Aorta (tissue), 5 donors: ENCODE measurements at regions not wholly inside any gene's neighbourhood (a gene's known extent, or its start where the extent isn't known, plus 50 kb on each side); places are given as distances from the start of the nearest gene placed in this dataset.

Source experiments
- ATAC-seq: fragments of 200-7000 bp; cut with Tn5 transposase; one replicate; pipeline ENCODE4 v1.9.1; 2022; ENCODE audit warnings: moderate library complexity; ENCODE audit not compliant: low FRiP score
- DNase-seq, 2 donors: peaks; one replicate each; pipeline ENCODE4 v3.0.0-alpha.2; 2020
- H3K27ac ChIP-seq, 2 donors: one replicate each; pipeline ENCODE4 v1.5.1; 2013; ENCODE audit warnings: low read length in 2 of 2, mild to moderate bottlenecking in 2 of 2, moderate library complexity in 2 of 2, control low read depth in 1 of 2, inconsistent platforms in 1 of 2, low read depth in 1 of 2
- H3K27me3 ChIP-seq, 2 donors: one replicate each; pipeline ENCODE4 v1.6.1; 2013; ENCODE audit warnings: control low read depth in 1 of 2, low read length in 1 of 2, mild to moderate bottlenecking in 1 of 2, moderate library complexity in 1 of 2; ENCODE audit not compliant: insufficient read depth in 2 of 2, control insufficient read depth in 1 of 2
- H3K36me3 ChIP-seq, 2 donors: one replicate each; pipeline ENCODE4 v1.6.1; 2013; ENCODE audit warnings: control low read depth in 1 of 2, low read length in 1 of 2, mild to moderate bottlenecking in 1 of 2; ENCODE audit not compliant: insufficient read depth in 2 of 2, control insufficient read depth in 1 of 2
- H3K4me1 ChIP-seq, 2 donors: one replicate each; pipeline ENCODE4 v1.6.1; 2013; ENCODE audit warnings: low read length in 2 of 2, control low read depth in 1 of 2, mild to moderate bottlenecking in 1 of 2, moderate library complexity in 1 of 2; ENCODE audit not compliant: insufficient read depth in 2 of 2, control insufficient read depth in 1 of 2
- H3K4me3 ChIP-seq, 2 donors: one replicate each; pipeline ENCODE4 v1.5.1; 2013; ENCODE audit warnings: low read length in 2 of 2, control low read depth in 1 of 2, mild to moderate bottlenecking in 1 of 2
- H3K9me3 ChIP-seq: one replicate; pipeline ENCODE4 v1.6.1; 2013; ENCODE audit warnings: mild to moderate bottlenecking, low read length; ENCODE audit not compliant: control insufficient read depth
- WGBS, 2 donors: extraction: QIAGEN DNeasy Blood & Tissue Kit; methylation state at CpG; one replicate each; pipeline ENCODE4 v1.1.7; 2013; 5-methylcytosine and 5-hydroxymethylcytosine counted together
- intact Hi-C, 2 donors: fragments of 100-400 bp; cut with DNase I; formaldehyde crosslinking; loops; one replicate each; pipeline versions ENCODE4 v1.14.2 to v1.15.0; 2022
- donor health status: healthy with polysubstance abuse.
- donor health status: Bipolar disorder and iron deficiency.
- donor health status: DM: no; HTN: no; CAD: no.
- donor health status: DM: no; HTN: no; CAD: no.
- donor health status: DM: yes; HTN: yes; CAD: no.

DNA sequence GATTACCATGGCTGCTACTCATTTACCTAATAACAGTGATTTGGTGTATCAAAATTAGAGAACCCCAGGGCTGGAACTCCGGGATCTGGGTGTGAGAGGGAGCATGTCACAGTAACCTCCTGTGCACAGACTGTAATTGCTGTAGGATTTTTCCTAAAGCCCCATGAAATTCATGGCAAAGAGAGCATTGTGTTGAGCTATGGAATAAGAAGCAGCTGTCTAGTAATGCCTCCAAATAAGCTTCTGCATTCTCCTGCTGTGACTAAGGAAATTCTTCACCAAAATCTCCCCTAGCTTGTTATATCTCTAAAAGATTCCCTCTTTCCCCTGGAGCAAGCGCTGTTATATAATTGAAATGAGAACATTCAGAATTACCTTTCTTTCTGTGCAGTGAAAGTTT lies 158.1 kb upstream of the SPATS2L start:
- no peak for DNase-seq
- H3K4me3 ChIP-seq = no peak overlapping the region
- no peaks in the 10 kb centered on the region for H3K4me1 ChIP-seq
- no peaks in the 10 kb centered on the region for H3K27me3 ChIP-seq
- H3K27ac ChIP-seq = no peak overlapping the region
- H3K9me3 ChIP-seq = peaks cover 5% of the 10 kb centered on the region
- H3K36me3 ChIP-seq = no peaks in the 10 kb centered on the region
- intact Hi-C loops = no loop called here
- no peak for ATAC-seq
- 95 to 96% methylated on average over 2 of the region's 2 CpGs for WGBS, 2 donors

DNA sequence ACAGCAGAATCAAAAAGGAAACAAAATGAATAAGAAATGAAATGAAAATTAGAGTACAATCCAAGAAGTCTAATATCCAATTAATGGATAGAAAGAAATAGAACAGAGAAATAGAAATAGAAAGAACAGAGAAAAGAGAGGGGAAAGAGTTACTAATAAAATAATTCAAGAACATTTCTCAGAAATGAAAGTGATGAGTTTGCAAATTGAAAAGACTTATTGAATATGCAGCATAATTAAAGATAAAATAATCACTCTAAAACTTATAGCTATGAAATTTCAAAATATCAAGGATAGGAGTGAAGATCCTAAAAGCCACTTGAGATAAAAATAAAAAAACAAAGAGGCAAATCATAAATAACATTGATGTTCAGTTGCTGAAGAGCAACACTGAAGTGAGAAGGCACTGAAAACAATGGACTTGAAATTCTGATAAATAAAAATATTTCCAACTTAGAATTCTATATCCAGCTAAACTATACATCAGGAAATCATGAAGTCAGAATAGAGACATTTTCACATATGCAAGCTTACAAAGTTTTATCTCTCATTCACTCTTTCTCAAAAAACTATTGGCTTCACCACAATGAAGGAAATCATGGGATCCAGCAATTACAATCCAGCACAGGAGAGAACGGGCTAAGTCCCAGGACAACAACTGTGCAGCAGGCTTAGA lies 155.9 kb upstream of the SPATS2L start:
- H3K4me1 ChIP-seq = no peaks in the 10 kb centered on the region
- H3K9me3 ChIP-seq = peaks cover 5% of the 10 kb centered on the region
- intact Hi-C loops = no loop called here
- ATAC-seq (no peak), DNase-seq (no peak)
- H3K27me3 ChIP-seq = no peaks in the 10 kb centered on the region
- no peaks in the 10 kb centered on the region for H3K36me3 ChIP-seq
- WGBS, 2 donors = 85 to 94% methylated on average over 1 of the region's 1 CpG
- no peak overlapping the region for H3K27ac ChIP-seq
- H3K4me3 ChIP-seq = no peak overlapping the region

DNA sequence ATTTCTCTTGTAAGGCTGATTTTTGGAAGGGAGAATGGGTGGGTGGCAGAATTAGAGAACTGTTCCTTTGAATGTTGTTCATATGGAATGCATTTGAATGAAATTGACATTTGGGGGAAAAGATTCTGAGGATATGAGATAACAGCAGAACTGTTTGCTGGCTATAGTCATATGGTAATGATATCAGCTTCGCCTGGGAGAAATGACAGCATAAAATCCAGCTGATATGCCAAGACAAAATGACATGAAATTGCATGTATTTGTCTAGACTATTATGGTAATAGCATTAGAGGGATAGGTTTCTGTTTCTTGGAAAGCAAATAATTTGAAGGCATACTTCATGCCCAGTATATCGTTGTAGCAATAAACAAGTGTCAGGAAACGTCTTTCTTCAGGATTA lies 150.8 kb upstream of the SPATS2L start:
- no peaks in the 10 kb centered on the region for H3K27me3 ChIP-seq
- H3K4me1 ChIP-seq = no peaks in the 10 kb centered on the region
- H3K27ac ChIP-seq = no peak overlapping the region
- ATAC-seq (no peak), DNase-seq (no peak)
- H3K9me3 ChIP-seq = peaks cover 4% of the 10 kb centered on the region
- intact Hi-C loops = no loop called here
- WGBS, 2 donors = 57 to 67% methylated on average over 3 of the region's 3 CpGs
- no peaks in the 10 kb centered on the region for H3K36me3 ChIP-seq
- H3K4me3 ChIP-seq = no peak overlapping the region

DNA sequence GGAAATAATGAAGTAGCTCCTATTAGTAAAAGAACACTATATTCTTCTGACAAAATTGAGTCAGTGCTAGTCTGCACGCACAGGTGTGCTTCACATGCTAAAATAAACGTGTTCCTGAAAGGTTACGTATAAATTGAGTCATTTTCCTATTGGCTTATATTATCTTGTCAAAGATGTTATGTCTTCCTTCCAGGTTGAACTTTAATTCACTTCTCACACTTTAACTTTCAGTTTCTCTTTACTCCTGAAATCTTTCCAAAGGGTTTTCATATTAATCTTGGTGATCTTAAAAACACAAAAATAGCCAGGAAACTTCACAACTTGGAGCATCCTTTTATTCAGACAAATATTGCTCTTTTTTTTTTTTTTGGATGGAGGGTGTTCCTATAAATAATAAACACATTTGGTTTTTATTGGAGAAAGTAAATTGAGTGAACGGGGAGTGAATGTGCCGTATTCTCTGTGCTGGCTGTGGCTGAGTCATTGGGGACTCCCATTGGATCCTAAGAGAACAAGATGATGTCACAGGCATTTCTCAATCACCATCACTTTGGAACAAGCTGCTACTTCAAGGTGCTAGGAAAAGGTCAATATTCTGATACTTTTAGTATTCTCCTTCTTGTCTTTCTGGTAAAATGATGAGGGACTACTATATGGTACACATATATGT lies 150.2 kb upstream of the SPATS2L start:
- 67 to 76% methylated on average over 5 of the region's 5 CpGs for WGBS, 2 donors
- H3K36me3 ChIP-seq = no peaks in the 10 kb centered on the region
- intact Hi-C loops = no loop called here
- DNase-seq (no peak), ATAC-seq (peak; percentile 70)
- H3K4me1 ChIP-seq = no peaks in the 10 kb centered on the region
- peak overlapping the region; percentile 9 to 26 for H3K4me3 ChIP-seq
- no peak overlapping the region for H3K27ac ChIP-seq
- H3K27me3 ChIP-seq = no peaks in the 10 kb centered on the region
- H3K9me3 ChIP-seq = peaks cover 2% of the 10 kb centered on the region

GRCh38 chr2:200158647-200159356 lies 147.7 kb upstream of the SPATS2L start:
- no peaks in the 10 kb centered on the region for H3K27me3 ChIP-seq
- ATAC-seq (no peak), DNase-seq (no peak)
- no peaks in the 10 kb centered on the region for H3K4me1 ChIP-seq
- intact Hi-C loops = no loop called here
- no peaks in the 10 kb centered on the region for H3K9me3 ChIP-seq
- H3K27ac ChIP-seq = no peak overlapping the region
- H3K4me3 ChIP-seq = no peak overlapping the region
- H3K36me3 ChIP-seq = no peaks in the 10 kb centered on the region
- 79 to 83% methylated on average over 1 of the region's 1 CpG for WGBS, 2 donors

- Histone ChIP-seq H3K4me3 (no peak overlapping the region), H3K27me3 (no peaks in the 10 kb centered on the region), H3K9me3 (peaks cover 2% of the 10 kb centered on the region), H3K27ac (no peak overlapping the region), H3K36me3 (no peaks in the 10 kb centered on the region), H3K4me1 (no peaks in the 10 kb centered on the region)
- ATAC-seq (no peak), DNase-seq (no peak)
- intact Hi-C loops = no loop called here
Measured at GRCh38 chr2:200159357-200159707, 147.2 kb upstream of the SPATS2L start.

DNA sequence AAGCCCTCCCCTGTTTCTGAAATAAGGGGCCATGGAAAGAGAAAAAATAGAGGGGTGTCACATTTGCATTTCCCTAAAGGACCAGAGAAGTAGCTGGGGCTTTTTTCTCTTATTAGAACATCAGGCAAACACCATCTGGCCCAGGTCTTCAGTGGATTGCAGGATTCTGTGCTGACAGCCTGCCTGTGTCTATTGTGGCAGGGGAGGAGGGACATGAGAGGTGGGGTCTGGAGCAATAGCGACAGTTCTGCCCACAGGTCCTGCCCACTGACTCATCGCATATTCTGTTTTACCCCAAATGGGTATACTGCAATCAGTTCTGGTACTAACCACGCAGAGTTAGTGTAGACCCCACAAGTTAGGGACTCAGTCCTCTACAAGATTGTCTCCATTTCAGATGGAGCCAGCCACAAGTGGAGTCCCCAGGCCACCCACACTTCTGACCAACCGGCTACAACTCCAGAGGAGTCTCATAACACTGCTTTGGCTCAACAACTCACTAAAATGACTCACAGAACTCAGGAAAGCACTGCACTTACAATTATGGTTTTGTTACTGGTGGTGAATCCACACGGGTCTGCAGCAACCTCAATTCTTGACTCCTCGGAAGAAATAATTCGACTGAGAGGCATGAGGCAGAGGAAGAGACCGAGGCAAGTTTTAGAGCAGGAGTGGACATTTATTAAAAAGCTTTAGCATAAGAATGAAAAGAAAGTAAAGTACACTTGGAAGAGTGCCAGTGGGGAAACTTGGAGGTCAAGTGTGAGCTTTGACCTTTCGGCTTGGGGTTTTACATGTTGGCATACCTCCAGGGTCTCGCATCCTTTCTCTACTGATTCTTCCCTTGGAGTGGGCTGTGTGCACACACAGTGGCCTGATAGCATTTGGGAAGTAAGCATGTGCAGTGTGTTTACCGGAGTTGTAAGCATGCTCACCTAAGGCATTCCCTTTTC lies 146.4 kb upstream of the SPATS2L start:
- DNase-seq = no peak
- intact Hi-C loops = no loop called here
- no peak for ATAC-seq

DNA sequence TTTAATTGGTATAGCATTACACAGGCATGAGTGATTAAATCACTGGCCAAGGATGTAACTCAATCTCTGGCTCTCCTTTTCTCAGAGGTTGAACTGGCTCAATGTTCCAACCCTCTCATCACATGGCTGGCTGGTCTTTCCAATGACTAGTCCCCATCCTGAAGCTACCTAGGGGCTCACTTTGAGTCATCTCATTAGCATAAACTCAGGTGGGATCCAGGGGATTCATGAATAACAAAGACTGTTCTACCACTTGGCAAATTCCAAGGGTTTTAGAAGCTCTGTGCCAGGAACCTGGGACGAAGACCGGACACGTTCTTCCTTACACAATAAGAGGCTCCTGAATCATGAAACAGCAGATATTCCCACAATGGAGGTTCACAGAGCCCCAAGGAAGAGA lies 145.0 kb upstream of the SPATS2L start:
- intact Hi-C loops = no loop called here
- DNase-seq = no peak
- ATAC-seq = no peak

More for the DNA sequence above, 146.4 kb upstream of the SPATS2L start:
- H3K36me3 ChIP-seq = no peaks in the 10 kb centered on the region
- H3K4me1 ChIP-seq = no peaks in the 10 kb centered on the region
- WGBS, 2 donors = 89 to 90% methylated on average over 11 of the region's 11 CpGs
- H3K9me3 ChIP-seq = peaks cover 2% of the 10 kb centered on the region
- no peak overlapping the region for H3K27ac ChIP-seq
- no peaks in the 10 kb centered on the region for H3K27me3 ChIP-seq
- H3K4me3 ChIP-seq = no peak overlapping the region

More for the DNA sequence above, 145.0 kb upstream of the SPATS2L start:
- no peaks in the 10 kb centered on the region for H3K4me1 ChIP-seq
- no peak overlapping the region for H3K27ac ChIP-seq
- no peaks in the 10 kb centered on the region for H3K27me3 ChIP-seq
- 94 to 96% methylated on average over 3 of the region's 3 CpGs for WGBS, 2 donors
- H3K36me3 ChIP-seq = no peaks in the 10 kb centered on the region
- H3K9me3 ChIP-seq = peaks cover 6% of the 10 kb centered on the region
- H3K4me3 ChIP-seq = no peak overlapping the region
